GM18867 (cell line): ENCODE measurements at regions not wholly inside any gene's neighbourhood (a gene's known extent, or its start where the extent isn't known, plus 50 kb on each side); places are given as distances from the start of the nearest gene placed in this dataset.

Experiments
- ATAC-seq: cut with Tn5 transposase; IDR thresholded peaks from one replicate; pipeline ENCODE4 v1.9.1; 2021; ENCODE audit warnings: mild to moderate bottlenecking, moderate library complexity; ENCODE audit not compliant: unreplicated experiment

DNA sequence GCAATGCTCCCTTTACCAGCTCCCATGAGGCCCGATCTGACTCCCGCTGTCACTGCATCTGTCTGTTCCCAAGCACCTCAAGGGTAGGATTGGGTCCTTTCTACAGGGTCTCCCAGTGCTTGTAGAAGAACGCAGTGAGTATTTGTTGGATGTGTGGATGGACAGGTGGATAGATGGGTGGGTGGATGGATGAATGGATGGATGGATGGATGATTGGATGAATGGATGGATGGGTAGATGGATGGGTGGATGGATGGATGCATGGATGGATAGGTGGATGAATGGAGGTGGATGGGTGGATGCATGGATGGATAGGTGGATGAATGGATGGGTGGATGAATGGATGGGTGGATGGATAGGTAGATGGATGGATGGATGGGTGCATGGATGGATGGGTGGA, 91.6 kb downstream of the HS1BP3 start:
- ATAC-seq, result no peak

DNA sequence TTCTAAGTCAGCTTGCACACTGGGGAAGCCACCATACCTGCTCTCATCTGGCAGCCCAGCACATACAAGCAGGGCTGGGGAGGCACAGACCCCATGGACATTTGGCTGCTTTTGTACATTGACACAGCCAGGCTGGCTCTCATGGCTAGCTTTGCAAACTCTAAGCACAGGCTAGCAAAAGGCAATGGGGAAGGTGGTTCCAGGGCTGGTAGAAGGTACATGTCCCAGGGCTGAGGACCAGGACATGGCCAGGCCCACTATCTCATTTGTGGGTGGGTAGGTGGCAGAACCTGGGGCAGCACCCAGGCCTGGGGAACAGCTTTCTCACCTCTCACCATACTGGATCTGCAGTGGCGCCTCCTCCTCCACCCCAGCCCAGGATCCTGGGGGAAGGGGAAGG, 90.9 kb downstream of the HS1BP3 start:
- no peak for ATAC-seq

DNA sequence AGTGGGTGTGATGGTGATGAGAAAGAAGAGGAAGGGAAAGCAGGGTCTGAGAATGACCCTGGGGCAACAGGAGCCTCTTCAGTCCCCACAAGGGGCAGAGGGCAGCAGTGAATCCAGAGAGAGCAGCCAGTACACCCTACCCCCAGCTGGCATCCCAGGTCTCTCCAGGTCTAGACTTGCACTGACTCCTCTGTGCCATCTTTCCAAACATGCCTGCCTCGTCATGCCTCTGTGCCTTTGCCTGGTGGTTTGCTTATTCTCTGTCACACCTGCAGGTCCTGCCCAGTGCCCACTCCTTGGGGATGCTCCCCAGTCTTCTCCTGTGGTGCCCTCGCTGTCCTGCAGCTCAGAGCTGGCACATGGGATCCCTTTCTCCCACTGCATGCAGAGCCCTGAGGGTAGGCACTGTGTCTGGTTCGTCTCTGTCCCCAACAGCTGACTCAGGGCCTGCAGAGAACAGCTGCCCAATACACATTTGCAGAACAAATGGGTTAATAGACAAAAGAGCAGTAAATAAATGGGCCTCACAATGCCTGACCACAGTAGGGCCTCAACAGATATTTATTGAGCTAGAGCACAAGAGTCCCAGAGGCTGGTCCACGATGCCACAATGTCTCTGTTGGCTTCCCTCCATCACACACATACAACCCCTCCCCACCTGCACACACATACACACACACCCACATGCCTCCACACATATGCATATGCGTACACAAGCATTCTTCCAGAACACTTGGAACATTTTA, 89.8 kb downstream of the HS1BP3 start:
- ATAC-seq, result no peak

DNA sequence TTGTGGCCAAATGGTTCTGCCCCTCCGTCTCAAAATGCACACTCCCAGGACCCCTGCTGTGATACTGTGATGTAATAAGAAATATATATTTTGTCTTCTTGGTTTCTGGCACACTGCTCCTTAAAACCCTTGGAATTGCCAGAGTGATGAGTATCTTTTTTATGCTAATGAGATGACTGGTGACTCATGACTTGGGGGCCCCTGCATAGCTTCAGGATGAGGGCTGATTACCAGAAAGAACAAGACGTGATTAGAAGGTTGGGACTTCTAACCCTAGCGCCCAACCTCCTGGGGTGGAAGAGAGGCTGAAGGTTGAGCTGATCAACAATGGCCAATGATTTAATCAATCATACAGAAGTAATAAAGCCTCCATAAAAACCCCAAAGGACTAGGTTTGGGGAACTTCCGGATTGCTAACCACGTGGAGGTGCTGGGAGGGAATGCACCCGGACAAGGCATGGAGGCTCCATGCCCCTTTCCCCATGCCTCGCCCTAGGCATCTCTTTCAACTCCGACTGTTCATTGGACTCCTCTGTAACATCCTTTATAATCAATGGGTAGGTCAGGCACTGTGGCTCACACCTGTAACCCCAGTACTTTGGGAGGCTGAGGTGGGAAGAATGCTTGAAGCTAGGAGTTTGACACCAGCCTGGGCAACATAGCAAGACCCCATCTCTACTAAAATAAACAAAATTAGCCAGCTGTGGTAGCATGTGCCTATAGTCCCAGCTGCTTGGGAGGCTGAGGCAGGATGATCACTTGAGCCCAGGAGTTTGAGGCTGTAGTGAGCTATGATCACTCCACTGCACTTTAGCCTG, 89.1 kb downstream of the HS1BP3 start:
- no peak for ATAC-seq

DNA sequence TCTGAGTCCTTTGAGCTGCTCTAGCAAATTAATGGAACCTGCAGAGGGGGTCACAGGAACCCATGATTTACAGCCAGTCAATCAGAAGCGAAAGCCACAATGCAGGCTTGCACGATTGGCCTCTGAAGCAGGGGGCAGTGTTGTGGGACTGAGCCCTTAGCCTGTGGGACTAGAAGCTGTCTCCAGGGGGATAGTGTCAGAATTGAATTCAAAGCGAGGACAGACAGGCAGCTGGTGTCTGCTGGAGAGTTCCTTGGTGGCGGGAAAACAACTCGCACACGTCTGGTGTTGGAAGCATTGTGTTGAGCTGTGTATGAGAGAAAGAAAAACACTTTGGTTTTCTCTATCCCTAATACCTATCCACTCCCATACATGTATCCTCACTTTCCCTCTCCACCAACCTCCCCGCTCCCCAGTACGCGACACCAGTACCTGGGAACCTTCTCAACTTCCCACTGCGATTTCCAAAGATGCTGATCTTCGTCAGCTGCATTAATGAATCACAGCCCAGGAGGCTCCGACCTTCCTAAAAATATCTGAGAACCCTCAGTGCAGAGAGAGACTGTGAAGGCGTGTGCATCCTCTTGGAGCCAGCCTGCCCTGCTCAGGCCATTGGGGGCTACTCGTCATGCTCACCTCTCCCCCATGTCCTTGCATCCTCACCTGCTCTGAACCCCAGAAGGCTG, 88.2 kb downstream of the HS1BP3 start:
- ATAC-seq, result no peak

DNA sequence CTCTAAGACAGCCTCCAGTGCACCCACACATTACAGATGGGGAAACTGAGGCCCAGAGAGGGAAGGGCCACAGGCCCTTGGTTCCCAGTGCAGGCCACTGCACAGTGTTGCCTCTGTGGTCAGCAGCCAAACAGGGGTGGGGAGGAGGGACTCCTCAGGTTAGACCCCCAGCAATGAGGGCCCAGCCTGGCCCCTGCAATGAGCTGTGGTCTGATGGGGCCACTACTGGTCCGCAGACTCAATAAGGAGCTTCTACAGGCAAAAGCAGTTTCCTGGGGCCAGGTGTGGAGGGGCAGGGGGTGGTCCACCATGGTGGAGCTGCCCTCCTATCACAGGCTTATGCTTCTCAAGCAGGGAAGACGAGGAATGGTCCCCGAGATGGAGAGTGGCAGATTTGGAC, 87.6 kb downstream of the HS1BP3 start:
- ATAC-seq, result no peak

DNA sequence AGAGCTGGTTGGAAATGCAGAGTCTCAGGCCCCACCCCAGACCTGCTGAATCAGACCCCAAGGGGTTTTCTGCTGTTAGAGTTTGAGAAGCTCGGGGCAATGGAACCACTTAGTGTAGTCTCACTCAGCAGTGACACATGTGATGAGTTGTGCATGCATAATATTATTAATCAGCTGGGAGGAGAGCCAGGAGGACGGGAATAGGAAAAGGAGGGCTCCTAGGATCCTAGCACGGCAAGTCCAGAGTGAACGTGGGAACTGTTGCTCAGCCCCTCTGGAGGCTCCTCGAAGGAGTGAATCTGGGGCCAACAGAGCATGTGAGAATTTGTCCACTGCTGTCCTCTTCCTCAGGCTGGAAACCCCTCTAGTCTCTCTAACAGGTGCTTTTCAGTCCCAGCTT, 87.1 kb downstream of the HS1BP3 start:
- no peak for ATAC-seq

DNA sequence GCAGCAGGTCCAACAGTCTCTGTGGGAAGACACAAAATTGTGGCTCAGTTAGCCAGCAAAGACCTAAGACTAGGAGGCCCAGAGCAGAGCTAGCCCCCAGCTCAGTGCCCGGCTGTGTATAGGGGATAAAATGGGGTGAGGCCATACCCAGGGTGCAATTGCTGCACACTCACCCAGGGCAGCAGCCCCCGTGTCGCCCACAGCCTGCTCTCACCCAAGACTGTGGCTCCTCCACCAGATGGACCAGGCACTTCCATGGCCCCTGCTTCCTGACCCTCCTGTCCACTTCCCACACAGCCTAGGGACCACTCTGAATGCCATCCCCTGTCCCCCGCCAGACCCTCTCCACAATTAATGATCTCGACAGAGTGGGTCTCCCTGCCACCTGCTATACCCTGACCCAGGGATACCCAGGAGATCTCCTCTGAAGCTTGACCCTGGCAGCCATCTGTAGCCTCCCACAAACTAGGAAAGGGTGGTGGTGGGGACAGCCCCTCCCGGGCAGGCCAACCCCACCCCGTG, 85.7 kb downstream of the HS1BP3 start:
- ATAC-seq, result no peak

DNA sequence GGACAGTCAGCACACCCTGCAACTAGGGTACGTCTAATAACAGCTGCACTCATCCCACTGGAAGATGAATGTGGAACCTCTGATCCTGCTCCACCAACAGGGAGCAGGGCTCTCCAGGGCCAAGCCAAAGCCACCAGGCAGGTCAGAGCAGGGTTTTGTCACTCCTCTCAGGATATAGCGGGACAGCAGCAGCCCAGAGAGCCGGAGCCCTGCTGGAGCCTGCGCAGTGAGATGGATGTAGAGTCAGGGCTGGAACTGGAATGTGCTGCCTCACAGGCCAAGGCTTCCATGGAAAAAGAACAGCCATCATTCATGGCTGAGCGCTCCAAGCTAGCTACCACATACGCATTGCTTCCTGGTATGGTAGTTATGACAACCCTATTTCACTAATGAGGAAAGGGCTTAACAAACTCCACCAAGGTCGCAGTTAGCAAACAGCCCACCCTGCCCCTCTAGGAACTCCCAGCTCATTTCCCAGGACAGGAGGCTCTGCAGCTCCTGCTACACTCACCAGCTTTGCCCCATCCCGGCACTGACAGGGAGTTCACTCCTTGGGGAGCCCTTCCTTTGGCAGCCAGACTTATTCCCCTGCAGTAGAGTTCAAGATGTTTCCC, 85.2 kb downstream of the HS1BP3 start:
- no peak for ATAC-seq

DNA sequence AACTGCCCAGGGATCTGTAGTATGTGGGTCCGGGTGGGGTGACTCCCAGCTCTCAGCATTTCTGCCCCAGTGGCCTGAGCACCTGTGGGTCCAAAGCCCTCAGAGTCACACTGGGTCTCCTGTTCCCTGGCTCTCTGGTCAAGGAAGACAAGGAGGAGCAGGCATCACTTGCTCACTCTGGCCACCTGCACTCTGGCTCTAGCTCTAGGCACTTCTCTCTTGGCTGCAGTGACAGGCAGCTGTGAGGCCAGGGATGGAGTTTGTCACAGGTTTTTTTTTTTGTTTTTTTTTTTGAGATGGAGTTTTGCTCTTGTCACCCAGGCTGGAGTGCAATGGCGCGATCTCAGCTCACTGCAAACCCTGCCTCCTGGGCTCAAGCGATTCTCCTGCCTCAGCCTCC, 84.6 kb downstream of the HS1BP3 start:
- ATAC-seq, result no peak

DNA sequence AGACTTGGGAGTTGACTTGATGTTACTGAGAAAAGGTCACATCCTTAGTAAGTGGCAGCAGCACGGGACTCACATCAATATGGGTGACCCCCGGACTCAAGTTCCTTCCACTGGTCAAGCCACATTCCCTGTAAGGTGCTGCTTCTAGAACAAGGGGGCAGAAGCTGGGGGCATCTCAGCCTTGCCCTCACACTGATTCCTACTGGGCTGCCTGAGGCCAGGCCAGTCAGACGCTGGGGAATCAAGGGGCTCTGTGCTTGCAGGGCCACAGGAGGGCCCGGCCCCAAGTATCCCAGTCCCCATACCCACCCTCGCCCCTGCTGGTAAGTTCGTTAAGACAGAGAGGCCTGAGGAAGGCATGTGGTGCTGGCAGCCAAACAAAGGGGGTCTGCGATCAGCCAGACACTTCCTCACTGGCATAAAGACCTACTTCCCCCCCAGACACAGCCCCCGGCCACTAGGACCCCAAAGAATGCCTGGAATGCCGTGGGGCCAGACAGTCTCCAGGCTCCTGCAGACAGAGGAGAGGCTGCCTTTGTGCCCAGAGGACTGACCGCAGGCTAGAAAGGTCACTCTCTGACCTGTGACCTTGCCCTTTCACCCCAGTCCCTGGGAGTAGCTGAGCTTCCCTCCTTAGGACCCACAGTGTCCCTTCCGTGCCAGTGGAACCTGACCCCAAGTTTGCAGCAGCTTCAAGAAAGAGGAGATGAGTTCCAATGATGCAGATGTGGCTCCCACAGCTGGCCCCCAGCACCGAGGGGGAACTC, 83.6 kb downstream of the HS1BP3 start:
- no peak for ATAC-seq
